HAP-1 (cell line): ENCODE measurements at regions not wholly inside any gene's neighbourhood (a gene's known extent, or its start where the extent isn't known, plus 50 kb on each side); places are given as distances from the start of the nearest gene placed in this dataset.

Experiments used
- DNase-seq, 2 experiments: peaks; one replicate each; pipeline ENCODE4 v3.0.0-alpha.2; 2016 to 2020; ENCODE audit warnings: low spot score in 2 of 2
- H3K27me3 ChIP-seq: fragments of 250-450 bp; sonication (Bioruptor Pico); 2 replicates; pipeline ENCODE4 v1.5.1; 2020; ENCODE audit warnings: low read depth, mild to moderate bottlenecking, moderate library complexity
- H3K36me3 ChIP-seq: fragments of 250-450 bp; sonication (Bioruptor Pico); replicated peaks from 2 replicates; pipeline ENCODE4 v1.5.1; 2020; ENCODE audit warnings: mild to moderate bottlenecking
- H3K4me1 ChIP-seq: fragments of 250-450 bp; sonication (Bioruptor Pico); 2 replicates; pipeline ENCODE4 v1.5.1; 2020; ENCODE audit warnings: mild to moderate bottlenecking
- H3K4me3 ChIP-seq: fragments of 250-450 bp; sonication (Bioruptor Pico); 2 replicates; pipeline ENCODE4 v1.5.1; 2020; ENCODE audit warnings: mild to moderate bottlenecking, moderate library complexity
- H3K9me3 ChIP-seq: fragments of 250-450 bp; sonication (Bioruptor Pico); 2 replicates; pipeline ENCODE4 v1.5.1; 2020; ENCODE audit warnings: mild to moderate bottlenecking, moderate library complexity
- in situ Hi-C: fragments of 300-500 bp; cut with MboI; formaldehyde crosslinking; loops from 3 replicates; pipeline ENCODE4 v1.14.3; 2020; ENCODE audit warnings: low sequenced_read_pairs, inconsistent platforms, mixed read lengths

DNA sequence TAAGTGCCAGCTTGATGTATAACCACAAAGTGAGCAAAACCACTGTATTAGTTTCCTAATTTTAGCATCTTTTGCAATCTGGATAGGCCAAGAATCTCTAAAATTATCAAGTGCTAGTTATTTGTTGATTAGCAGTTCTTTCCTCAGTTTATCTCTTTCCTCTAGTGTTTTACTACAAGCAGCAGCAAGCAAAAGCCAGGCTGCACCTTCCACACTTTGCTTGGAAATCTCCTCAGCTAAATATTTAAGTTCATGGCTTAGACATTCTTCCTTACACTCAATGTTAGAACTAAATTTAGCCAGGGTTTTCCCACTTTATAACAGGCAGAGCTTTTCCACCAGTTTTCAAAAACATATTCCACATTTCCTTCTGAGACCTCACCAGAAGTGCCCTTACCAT is 85.7 kb upstream of the BMPER start:
- no peak for DNase-seq
- H3K27me3 ChIP-seq = no peaks in the 10 kb centered on the region
- in situ Hi-C loops = no loop called here
- no peak overlapping the region for H3K4me3 ChIP-seq
- H3K9me3 ChIP-seq = no peaks in the 10 kb centered on the region
- H3K36me3 ChIP-seq = no peaks in the 10 kb centered on the region
- H3K4me1 ChIP-seq = no peaks in the 10 kb centered on the region

DNA sequence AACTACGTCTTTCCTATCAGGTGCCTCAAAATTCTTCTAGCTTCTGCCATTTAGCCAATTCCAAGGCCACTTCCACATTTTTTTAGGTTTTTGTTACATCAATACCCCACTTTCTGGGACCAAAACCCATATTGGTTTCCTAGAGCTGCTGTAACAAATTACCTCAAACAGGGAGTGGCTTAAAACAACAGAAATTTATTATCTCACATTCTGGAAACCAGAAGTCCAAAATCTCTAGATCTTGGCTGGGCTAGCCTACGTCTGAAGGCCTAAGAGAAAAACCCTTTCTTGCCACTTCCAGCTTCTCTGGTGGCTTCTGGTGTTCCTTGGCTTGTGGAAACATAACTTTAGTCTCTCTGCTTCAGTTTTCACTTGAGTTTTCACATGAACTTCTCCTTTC is 85.1 kb upstream of the BMPER start:
- H3K27me3 ChIP-seq = no peaks in the 10 kb centered on the region
- in situ Hi-C loops = no loop called here

DNA sequence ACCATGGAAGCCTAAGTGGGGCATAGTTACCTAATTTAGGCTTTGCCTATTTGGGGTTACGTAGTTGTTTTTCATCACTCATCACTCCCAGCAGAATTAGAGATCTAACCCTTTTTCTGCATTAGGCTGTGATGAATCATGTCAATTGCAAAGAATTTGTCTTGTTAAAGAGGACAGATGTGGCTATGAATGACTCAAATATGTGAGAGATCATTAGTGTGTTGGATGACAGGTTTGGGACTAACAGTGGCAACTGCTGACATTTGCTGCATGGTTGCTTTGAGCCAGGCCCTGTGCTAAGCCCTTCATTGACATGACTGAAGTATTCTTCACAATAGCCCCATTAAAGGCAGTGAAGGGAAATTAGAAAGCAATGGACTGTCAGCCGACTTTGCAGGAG is 83.4 kb upstream of the BMPER start:
- Histone ChIP-seq H3K27me3 (no peaks in the 10 kb centered on the region), H3K4me1 (no peaks in the 10 kb centered on the region), H3K9me3 (no peaks in the 10 kb centered on the region), H3K4me3 (no peak overlapping the region), H3K36me3 (no peaks in the 10 kb centered on the region)
- no peak for DNase-seq
- in situ Hi-C loops = no loop called here

More for the DNA sequence above, 85.1 kb upstream of the BMPER start:
- H3K4me1 ChIP-seq = no peaks in the 10 kb centered on the region
- H3K4me3 ChIP-seq = no peak overlapping the region
- DNase-seq = no peak
- H3K36me3 ChIP-seq = no peaks in the 10 kb centered on the region
- H3K9me3 ChIP-seq = no peaks in the 10 kb centered on the region

DNA sequence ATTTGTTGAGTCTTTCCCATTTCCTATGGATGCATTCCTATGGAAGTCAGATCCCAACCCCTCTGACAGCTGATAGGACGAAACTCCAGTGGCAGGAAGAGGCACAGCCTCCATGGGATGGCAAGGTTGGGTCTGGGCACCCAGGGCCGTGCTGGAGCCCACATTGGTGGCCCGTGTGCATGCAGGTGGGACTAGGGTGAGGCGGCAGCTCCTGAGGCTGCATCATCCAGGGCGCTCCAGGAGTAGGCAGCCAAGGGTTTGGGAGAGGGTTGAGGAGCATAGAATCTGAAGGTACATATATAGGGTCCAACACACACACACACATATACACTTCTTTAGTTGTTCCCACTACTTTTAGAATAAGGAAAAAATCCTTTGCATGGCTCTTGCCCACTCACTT is 81.4 kb upstream of the BMPER start:
- Histone ChIP-seq H3K27me3 (no peaks in the 10 kb centered on the region), H3K9me3 (no peaks in the 10 kb centered on the region), H3K4me3 (no peak overlapping the region), H3K4me1 (no peaks in the 10 kb centered on the region), H3K36me3 (no peaks in the 10 kb centered on the region)
- in situ Hi-C loops = no loop called here
- DNase-seq = no peak

DNA sequence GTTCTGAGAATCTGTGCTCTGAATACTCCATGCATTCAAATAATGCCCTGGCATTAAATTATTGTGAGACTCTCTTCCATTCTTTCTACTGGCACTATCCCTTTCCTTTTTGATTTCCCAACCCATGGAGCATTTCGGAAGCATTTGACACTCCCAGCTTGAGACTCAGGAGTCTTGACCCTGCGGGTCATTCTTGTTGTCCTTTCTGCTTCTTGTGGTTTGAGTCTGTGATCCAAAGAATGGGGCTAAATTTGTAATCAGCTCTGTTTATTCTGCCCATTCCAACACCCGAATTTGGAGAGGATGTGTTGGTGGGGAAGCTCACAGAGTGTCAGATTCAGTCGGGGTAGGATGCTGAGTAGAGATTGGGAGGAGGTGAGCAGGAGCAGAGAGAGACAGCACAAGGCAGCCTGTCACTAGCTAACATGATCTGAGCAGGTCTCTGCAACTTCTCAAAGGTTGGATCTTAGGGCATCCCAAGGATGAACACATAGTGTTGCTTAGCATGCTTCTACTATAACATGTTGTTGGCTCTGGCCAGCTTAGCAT is 80.4 kb upstream of the BMPER start:
- Histone ChIP-seq H3K4me3 (no peak overlapping the region), H3K9me3 (no peaks in the 10 kb centered on the region), H3K36me3 (no peaks in the 10 kb centered on the region), H3K4me1 (no peaks in the 10 kb centered on the region), H3K27me3 (no peaks in the 10 kb centered on the region)
- DNase-seq = no peak
- in situ Hi-C loops = no loop called here

DNA sequence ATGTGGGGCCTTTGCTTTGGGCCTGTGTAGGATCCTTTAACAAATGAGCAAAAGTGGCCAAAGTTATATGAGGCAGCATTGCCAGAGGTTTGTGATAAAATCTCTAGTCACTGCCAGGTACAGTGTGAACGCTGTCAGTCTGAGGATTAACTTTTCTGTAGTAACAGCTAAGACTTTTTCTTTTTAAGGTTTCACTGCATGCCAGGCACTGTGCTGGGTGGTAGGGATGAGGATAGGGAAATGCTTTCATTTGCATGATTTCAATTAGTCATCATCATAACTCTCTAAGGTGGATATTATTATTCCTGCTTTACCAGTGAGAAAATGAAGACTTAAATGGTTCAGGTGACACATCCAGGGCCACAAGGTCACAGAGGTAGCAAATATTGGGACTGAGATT is 79.7 kb upstream of the BMPER start:
- Histone ChIP-seq H3K27me3 (no peaks in the 10 kb centered on the region), H3K9me3 (no peaks in the 10 kb centered on the region), H3K4me1 (no peaks in the 10 kb centered on the region), H3K36me3 (no peaks in the 10 kb centered on the region), H3K4me3 (no peak overlapping the region)
- in situ Hi-C loops = no loop called here
- no peak for DNase-seq

DNA sequence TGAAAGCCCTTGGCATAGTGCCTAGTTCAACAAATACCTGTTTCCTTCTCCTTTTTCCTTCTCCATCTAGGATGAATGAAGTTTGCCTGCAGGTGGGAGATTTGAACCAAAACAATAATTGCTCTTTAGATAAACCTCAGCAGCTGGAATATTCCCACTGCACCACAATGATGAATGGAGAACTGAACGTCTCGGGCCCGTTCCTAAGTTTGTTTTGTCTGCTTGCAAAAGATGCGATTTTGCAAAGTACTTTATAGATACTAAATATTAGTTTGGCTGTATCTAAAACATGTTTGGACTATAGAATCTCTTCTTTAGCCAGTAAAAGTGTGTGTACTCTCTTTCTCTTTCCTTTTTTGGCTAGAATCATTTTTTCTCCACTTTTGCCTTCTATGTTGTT is 75.8 kb upstream of the BMPER start:
- in situ Hi-C loops = no loop called here
- no peak overlapping the region for H3K4me3 ChIP-seq
- H3K36me3 ChIP-seq = no peaks in the 10 kb centered on the region
- no peaks in the 10 kb centered on the region for H3K4me1 ChIP-seq
- H3K27me3 ChIP-seq = no peaks in the 10 kb centered on the region
- no peaks in the 10 kb centered on the region for H3K9me3 ChIP-seq
- DNase-seq = no peak

DNA sequence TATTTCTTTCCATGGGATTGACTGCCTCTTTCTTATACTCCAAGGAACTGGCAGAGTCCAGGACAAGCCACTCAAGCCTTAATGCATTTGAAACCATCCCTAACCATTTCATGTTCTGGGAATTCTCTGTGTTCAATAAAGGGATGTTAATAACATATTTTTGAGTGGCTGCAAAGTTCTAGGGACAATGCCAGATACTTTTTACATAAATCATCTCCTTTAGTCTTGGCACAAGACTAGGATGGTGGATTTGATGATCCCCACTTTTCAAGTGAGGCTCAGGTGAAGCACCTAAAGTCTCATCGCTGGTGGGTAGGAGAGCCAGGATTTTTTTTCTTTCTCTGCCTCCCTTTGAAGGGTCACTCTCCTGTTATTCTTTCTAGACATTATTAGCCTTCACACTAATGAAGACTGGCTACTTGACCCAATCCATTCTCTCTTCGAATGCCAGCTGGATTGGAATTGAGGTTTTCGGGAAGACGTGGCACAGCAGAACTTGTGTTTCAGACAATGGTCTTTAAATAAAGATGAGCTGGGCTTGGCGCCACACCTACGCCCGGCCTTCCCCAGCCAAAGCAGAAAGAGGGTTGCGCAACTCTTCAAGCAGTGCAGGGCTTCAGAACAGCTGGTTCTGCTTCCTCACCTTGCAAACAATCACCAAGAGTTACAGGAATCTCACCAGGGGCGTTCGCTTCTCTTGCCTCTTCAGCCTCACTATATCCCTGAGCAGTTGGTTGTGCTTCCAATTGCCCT is 73.8 kb upstream of the BMPER start:
- no peaks in the 10 kb centered on the region for H3K27me3 ChIP-seq
- no peak for DNase-seq

DNA sequence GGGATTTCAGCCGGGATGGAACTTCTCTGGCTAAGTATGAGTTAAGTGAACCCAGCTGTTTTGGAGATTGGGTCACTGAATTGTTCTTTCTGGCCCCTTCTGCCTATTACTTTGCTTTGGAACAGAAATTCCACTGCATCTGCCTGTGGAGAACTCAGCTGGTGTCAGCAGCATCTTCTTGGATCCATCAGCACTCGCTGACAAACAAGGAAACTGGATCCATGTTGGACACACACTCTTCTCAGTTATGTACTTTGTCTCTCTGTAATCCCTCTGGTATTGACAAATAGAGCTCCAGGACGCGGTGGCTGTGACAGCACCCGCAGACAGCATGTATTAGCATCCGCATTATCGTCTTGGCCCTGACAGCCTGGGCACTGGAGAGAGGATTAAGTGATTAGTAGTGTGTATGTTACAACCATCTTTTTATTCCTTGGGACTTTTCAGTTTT is 73.0 kb upstream of the BMPER start:
- Histone ChIP-seq H3K4me3 (no peak overlapping the region), H3K4me1 (no peaks in the 10 kb centered on the region), H3K9me3 (no peaks in the 10 kb centered on the region), H3K36me3 (no peaks in the 10 kb centered on the region), H3K27me3 (no peaks in the 10 kb centered on the region)
- no peak for DNase-seq
- in situ Hi-C loops = no loop called here

More for the DNA sequence above, 73.8 kb upstream of the BMPER start:
- no peak overlapping the region for H3K4me3 ChIP-seq
- in situ Hi-C loops = no loop called here
- no peaks in the 10 kb centered on the region for H3K4me1 ChIP-seq
- H3K36me3 ChIP-seq = no peaks in the 10 kb centered on the region
- H3K9me3 ChIP-seq = no peaks in the 10 kb centered on the region

DNA sequence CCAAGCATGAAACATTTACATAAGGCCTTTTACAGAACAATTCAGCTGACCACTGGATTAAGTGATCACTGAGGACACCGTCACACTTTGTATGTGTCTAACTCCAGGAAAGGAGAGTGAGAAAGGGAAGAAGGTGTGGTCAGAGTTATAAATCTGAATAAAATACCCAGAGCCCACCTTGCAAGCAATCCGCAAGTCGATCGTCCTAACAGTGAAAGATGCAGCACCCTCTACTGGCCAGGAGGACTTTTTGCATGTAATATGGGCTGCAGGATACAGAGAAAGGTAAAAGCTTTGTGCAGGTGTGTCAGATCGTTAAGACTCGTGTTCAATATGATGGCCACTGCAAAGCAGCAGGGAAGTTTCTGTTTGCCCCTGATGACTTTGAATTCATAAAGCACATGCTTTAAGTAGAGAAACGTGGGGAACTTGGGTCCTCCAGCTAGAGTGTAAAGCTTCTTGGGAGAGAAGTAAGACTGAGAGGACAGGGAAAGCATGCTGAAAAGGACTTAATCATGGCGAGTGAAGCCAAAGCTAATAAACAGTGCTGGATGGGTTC is 68.5 kb upstream of the BMPER start:
- no peaks in the 10 kb centered on the region for H3K27me3 ChIP-seq
- no peak overlapping the region for H3K4me3 ChIP-seq
- no peaks in the 10 kb centered on the region for H3K9me3 ChIP-seq
- peak in 1 of 2 experiments; percentile 34 for DNase-seq
- no peaks in the 10 kb centered on the region for H3K36me3 ChIP-seq
- in situ Hi-C loops = no loop called here
- H3K4me1 ChIP-seq = no peaks in the 10 kb centered on the region

DNA sequence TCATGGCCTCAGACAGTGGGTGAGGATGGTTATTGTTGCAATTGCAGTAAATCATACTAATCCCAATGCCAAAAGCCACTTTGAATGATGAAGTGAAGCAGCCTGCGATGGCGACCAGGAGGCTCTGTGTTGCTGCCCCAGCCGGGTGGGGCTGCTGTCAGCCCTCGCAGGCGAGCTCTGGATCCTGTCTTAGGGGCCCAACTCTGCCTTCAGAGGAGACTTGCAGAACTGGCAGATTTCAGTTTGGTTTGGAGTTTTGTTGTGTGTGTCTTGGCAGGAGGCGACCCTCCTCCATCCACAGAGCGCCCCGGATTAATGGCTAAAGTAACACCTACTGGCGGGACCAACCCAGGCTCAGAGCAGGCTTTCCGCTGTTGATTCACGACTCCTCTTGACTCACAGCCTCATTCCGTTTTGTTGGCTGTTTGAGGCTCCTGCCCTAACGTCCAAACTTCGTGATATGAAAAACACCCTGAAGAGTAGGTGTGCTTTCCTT is 67.9 kb upstream of the BMPER start:
- DNase-seq = no peak
- Histone ChIP-seq H3K36me3 (no peaks in the 10 kb centered on the region), H3K4me3 (no peak overlapping the region), H3K4me1 (no peaks in the 10 kb centered on the region), H3K27me3 (no peaks in the 10 kb centered on the region), H3K9me3 (no peaks in the 10 kb centered on the region)
- in situ Hi-C loops = no loop called here

DNA sequence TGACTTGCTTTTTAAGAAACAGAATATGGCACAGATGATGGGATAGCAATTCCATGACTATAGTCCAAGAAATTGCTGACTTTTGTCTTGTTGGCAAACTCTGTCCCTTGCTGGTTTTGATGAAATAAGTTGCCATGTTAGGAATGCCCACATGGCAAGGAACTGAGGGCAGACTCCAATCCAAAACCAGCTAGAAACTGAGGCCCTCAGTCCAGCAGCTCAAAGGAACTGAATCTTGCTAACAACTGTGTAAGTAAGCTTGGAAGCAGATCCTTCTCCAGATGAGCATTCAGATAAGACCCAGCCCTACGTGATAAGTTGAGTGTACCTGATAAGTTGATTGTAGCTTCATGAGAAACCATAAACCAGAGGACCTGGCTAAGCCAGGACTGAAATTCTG is 64.3 kb upstream of the BMPER start:
- no peaks in the 10 kb centered on the region for H3K9me3 ChIP-seq
- no peak for DNase-seq
- H3K27me3 ChIP-seq = no peaks in the 10 kb centered on the region
- no peaks in the 10 kb centered on the region for H3K4me1 ChIP-seq
- H3K36me3 ChIP-seq = no peaks in the 10 kb centered on the region
- H3K4me3 ChIP-seq = no peak overlapping the region
- in situ Hi-C loops = no loop called here

DNA sequence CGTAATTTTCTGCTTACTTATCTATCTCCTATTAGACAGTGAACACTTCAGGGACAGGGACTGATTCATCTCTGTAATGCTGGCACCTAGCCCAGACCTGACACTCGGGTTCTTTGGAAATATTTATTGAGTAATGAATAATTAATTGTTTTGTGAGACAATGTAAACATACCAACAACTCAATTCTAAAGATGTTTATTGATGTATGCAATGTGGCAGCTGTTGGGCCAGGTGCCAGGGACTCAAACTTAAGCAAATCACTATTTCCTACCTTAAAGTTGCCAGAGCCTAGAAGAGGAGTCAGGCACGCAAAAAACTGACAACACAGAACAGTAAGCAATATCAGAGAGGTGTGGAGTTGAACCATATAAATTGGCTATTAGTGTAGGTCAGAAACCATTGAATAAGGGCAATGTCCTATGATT is 63.6 kb upstream of the BMPER start:
- no peak for DNase-seq
- Histone ChIP-seq H3K27me3 (no peaks in the 10 kb centered on the region), H3K36me3 (no peaks in the 10 kb centered on the region), H3K9me3 (no peaks in the 10 kb centered on the region), H3K4me1 (no peaks in the 10 kb centered on the region), H3K4me3 (no peak overlapping the region)
- in situ Hi-C loops = no loop called here

DNA sequence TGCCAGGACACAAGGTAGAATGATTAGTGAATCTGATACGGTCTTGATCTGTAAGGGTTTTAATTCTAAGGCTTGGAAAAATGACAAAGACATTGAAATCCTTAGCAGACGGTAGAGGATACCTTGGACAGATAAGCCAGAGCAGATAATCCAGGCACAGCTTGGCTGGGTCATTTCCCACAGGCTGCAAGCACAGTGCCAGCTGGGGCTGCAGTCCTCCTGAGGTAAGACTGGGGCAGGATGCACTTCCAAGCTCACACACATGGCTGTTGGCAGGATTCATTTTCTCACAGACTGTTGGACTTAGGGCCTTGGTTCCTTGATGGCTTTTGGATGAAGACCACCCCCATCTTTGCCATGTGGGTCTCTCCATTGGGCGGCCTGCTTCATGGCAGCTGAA is 63.2 kb upstream of the BMPER start:
- Histone ChIP-seq H3K27me3 (no peaks in the 10 kb centered on the region), H3K36me3 (no peaks in the 10 kb centered on the region), H3K4me3 (no peak overlapping the region), H3K9me3 (no peaks in the 10 kb centered on the region), H3K4me1 (no peaks in the 10 kb centered on the region)
- no peak for DNase-seq
- in situ Hi-C loops = no loop called here
